Endothelial cell (in vitro differentiated cells): ENCODE measurements at regions not wholly inside any gene's neighbourhood (a gene's known extent, or its start where the extent isn't known, plus 50 kb on each side); places are given as distances from the start of the nearest gene placed in this dataset.

Experiments used
- DNase-seq: peaks from one replicate; pipeline ENCODE4 v3.0.0; 2021; ENCODE audit warnings: low spot score
- H3K27ac Mint-ChIP-seq: one replicate; pipeline ENCODE4 v1.8.0; 2021; ENCODE audit warnings: mixed read lengths, inconsistent platforms; ENCODE audit not compliant: unreplicated experiment
- H3K27me3 Mint-ChIP-seq: one replicate; pipeline ENCODE4 v1.8.0; 2021; ENCODE audit warnings: mild to moderate bottlenecking, moderate library complexity, mixed read lengths, inconsistent platforms; ENCODE audit not compliant: unreplicated experiment
- H3K36me3 Mint-ChIP-seq: one replicate; pipeline ENCODE4 v1.8.0; 2021; ENCODE audit warnings: mild to moderate bottlenecking, low read depth, mixed read lengths, inconsistent platforms; ENCODE audit not compliant: unreplicated experiment
- H3K4me1 Mint-ChIP-seq: one replicate; pipeline ENCODE4 v1.8.0; 2021; ENCODE audit warnings: mild to moderate bottlenecking, mixed read lengths, inconsistent platforms; ENCODE audit not compliant: unreplicated experiment
- H3K4me3 Mint-ChIP-seq: one replicate; pipeline ENCODE4 v1.8.0; 2021; ENCODE audit warnings: mild to moderate bottlenecking, mixed read lengths, inconsistent platforms; ENCODE audit not compliant: unreplicated experiment
- H3K9me3 Mint-ChIP-seq: one replicate; pipeline ENCODE4 v1.8.0; 2021; ENCODE audit warnings: mixed read lengths, inconsistent platforms; ENCODE audit not compliant: unreplicated experiment
- TF ChIP-seq, protein P1 (sequence below): fragments of 200-600 bp; sonication (generic); IDR thresholded peaks from one replicate; pipeline ENCODE4 v1.5.0; 2021; ENCODE audit warnings: antibody characterized with exemption; ENCODE audit not compliant: unreplicated experiment

DNA sequence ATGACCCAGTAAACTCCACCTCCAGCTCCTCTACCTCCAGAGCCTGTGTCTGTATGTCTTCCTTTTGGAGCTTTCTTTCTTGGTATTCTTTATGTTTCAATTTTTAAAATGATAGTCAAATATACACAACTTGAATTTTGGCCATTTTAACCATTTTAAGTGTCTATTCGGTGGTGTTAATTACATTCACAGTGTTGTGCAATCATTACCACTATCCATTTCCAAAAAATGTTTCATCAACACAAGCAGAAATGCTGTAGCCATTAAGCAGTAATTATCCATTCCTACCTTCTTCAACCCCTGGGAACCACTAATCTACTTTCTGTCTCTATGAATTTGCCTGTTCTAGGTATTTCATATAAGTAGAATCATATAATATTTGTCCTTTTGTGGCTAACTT lies 194.5 kb upstream of the TSC22D2 start:
- Mint-ChIP-seq H3K27ac (no peak overlapping the region), H3K27me3 (peaks cover 5% of the 10 kb centered on the region), H3K36me3 (no peaks in the 10 kb centered on the region), H3K9me3 (no peaks in the 10 kb centered on the region), H3K4me1 (peaks cover 15% of the 10 kb centered on the region), H3K4me3 (no peak overlapping the region)
- TF ChIP-seq, protein P1, sequence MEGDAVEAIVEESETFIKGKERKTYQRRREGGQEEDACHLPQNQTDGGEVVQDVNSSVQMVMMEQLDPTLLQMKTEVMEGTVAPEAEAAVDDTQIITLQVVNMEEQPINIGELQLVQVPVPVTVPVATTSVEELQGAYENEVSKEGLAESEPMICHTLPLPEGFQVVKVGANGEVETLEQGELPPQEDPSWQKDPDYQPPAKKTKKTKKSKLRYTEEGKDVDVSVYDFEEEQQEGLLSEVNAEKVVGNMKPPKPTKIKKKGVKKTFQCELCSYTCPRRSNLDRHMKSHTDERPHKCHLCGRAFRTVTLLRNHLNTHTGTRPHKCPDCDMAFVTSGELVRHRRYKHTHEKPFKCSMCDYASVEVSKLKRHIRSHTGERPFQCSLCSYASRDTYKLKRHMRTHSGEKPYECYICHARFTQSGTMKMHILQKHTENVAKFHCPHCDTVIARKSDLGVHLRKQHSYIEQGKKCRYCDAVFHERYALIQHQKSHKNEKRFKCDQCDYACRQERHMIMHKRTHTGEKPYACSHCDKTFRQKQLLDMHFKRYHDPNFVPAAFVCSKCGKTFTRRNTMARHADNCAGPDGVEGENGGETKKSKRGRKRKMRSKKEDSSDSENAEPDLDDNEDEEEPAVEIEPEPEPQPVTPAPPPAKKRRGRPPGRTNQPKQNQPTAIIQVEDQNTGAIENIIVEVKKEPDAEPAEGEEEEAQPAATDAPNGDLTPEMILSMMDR: no peak
- DNase-seq: no peak

DNA sequence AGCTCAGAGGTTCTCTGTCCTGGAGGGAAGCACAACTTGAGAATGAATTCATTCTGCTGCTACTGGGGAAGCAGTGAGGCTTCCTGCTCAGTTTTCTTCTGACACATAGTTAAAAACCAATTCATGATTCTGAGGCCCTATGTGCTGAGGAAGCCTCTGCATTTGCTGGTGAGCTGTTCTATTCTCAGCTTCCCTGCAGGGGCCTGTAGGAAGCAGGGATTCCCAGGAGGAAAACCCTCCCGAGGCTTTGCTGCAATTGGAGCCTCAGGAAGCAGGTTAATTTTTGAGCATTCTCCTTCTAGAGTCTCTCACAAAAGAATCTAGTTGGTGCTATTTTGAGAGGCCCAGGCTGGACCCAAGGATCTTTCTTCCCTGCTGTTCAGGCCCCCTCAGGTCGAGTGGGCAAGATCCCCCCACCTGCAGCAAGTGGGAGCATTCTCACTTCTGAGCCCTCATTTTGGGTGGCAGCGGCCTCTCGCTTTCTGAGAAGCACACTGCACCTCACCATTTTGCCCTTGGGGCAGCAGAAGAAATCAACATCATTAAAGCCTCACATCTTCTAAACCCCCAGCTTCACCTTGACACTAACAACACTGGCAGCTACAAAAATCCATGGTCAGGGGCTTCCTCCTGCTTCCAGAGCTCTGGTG lies 197.5 kb upstream of the TSC22D2 start:
- H3K9me3 Mint-ChIP-seq: no peaks in the 10 kb centered on the region
- peaks cover 2% of the 10 kb centered on the region for H3K27me3 Mint-ChIP-seq
- H3K27ac Mint-ChIP-seq: no peak overlapping the region
- H3K4me3 Mint-ChIP-seq: no peak overlapping the region
- H3K36me3 Mint-ChIP-seq: no peaks in the 10 kb centered on the region
- no peak for DNase-seq
- TF ChIP-seq, protein P1: no peak
- peaks cover 8% of the 10 kb centered on the region for H3K4me1 Mint-ChIP-seq

DNA sequence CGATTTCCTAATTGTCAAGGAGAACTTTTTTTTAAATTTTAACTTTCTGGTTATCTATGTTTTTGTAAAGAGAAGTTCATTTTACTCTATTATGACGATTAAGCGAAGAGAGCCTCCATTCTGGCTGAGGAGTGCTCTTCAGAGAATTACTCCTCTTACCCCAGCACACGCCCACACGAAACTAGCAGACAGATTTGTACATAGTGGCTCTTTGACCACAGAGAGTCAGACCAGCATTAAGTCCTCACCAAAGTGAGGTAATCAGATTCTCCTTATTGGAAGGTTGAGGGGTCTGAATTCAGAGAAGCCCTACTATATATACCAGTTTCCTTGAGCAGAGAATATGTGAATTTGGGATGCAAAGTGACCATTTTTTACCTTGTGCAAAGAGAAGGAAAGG lies 204.8 kb upstream of the TSC22D2 start:
- no peak for DNase-seq
- Mint-ChIP-seq H3K27ac (no peak overlapping the region), H3K36me3 (no peaks in the 10 kb centered on the region), H3K27me3 (peaks cover 2% of the 10 kb centered on the region), H3K4me3 (no peak overlapping the region), H3K9me3 (no peaks in the 10 kb centered on the region), H3K4me1 (no peaks in the 10 kb centered on the region)
- TF ChIP-seq, protein P1: no peak

DNA sequence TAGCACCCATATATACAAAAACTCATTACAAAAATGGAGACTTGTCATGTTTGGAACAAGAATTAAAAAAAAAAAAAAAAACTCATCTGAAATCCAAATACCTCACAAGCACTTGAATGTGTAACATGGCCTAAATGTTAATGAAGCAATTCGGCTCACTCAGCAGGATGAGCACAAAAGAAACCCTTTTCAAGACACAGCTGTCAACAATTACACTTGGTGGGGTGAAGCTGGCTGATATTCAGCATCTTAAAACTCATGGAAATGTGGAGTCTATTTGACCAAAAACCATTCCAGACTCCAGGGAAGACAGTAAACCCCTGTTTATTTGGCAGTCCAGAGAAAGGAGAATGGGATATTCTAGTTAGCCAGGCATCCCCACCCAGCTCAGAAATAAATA lies 205.4 kb upstream of the TSC22D2 start:
- Mint-ChIP-seq H3K4me3 (no peak overlapping the region), H3K4me1 (no peaks in the 10 kb centered on the region), H3K9me3 (no peaks in the 10 kb centered on the region), H3K27me3 (peaks cover 2% of the 10 kb centered on the region), H3K36me3 (no peaks in the 10 kb centered on the region), H3K27ac (no peak overlapping the region)
- no peak for DNase-seq
- TF ChIP-seq, protein P1: no peak

DNA sequence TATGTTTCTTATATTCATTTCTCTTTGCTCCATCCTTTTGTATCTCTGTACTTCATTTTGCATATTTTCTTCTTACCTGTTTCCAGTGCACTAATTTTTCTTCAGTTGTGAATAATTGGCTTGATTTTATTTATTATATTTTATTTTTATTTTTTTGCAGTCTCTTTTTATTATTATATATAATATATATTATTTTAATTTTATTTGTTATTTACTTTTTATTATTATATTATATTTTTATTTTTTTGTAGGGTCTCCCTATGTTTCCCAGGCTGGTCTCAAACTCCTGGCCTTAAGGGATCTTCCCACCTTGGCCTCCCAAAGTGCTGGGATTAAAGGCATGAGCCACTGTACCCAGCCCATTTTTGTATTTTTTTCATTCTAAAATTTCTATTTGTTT lies 213.1 kb upstream of the TSC22D2 start:
- no peaks in the 10 kb centered on the region for H3K4me1 Mint-ChIP-seq
- H3K36me3 Mint-ChIP-seq: no peaks in the 10 kb centered on the region
- TF ChIP-seq, protein P1: no peak
- no peaks in the 10 kb centered on the region for H3K27me3 Mint-ChIP-seq
- no peak overlapping the region for H3K27ac Mint-ChIP-seq
- H3K9me3 Mint-ChIP-seq: no peaks in the 10 kb centered on the region
- DNase-seq: no peak
- no peak overlapping the region for H3K4me3 Mint-ChIP-seq
